ENCODE measurements at regions not wholly inside any gene's neighbourhood (a gene's known extent, or its start where the extent isn't known, plus 50 kb on each side); places are given as distances from the start of the nearest gene placed in this dataset.

- H3K27ac Mint-ChIP-seq: no peak overlapping the region
- peaks cover 21% of the 10 kb centered on the region for H3K27me3 Mint-ChIP-seq (ENCODE audit: low read depth)
- CTCF ChIA-PET: no interaction called here
- POLR2A ChIA-PET: no interaction called here
- DNase-seq (no peak), ATAC-seq (no peak)
- H3K4me3 Mint-ChIP-seq: no peak overlapping the region
- no peaks in the 10 kb centered on the region for H3K4me1 Mint-ChIP-seq (ENCODE audit: low read depth)
- H3K9me3 Mint-ChIP-seq (ENCODE audit: insufficient read depth): no peaks in the 10 kb centered on the region
- no peaks in the 10 kb centered on the region for H3K36me3 Mint-ChIP-seq (ENCODE audit: low read depth)
These were observed 65.6 kb downstream of the IFI44 start for GRCh38 chr1:78715181-78715661.

DNA sequence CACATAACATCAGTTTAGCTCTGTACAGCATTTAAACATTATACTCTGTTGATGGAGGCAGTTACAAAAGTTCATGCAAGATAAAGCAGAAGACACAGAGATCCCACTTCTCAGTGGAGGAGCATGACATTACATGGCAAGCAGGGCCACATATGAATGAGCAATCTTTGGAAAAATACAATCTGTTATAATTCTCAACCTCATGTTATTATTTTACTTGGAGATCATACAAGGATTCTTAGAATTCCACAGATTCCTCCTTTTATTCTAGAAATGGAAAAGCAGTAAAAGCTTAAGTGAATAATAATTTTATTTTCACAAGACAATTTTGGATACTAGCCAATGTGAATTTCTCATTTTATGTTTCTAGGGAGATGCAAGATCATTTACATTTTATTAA is 66.6 kb downstream of the IFI44 start:
- Mint-ChIP-seq H3K4me3 (no peak overlapping the region), H3K9me3 (ENCODE audit: insufficient read depth) (no peaks in the 10 kb centered on the region), H3K27ac (no peak overlapping the region), H3K4me1 (ENCODE audit: low read depth) (no peaks in the 10 kb centered on the region), H3K27me3 (ENCODE audit: low read depth) (peaks cover 20% of the 10 kb centered on the region), H3K36me3 (ENCODE audit: low read depth) (no peaks in the 10 kb centered on the region)
- ChIA-PET POLR2A (no interaction called here), CTCF (interaction anchor here (0.7 kb wide), 1 partner anchor 570 kb away, joined by 3 read pairs; no protein-coding TSS in a partner anchor)
- ATAC-seq (no peak), DNase-seq (no peak)

GRCh38 chr1:78718566-78718965 is 68.9 kb downstream of the IFI44 start:
- Mint-ChIP-seq H3K4me1 (ENCODE audit: low read depth) (no peaks in the 10 kb centered on the region), H3K27ac (no peak overlapping the region), H3K27me3 (ENCODE audit: low read depth) (peaks cover 18% of the 10 kb centered on the region), H3K4me3 (no peak overlapping the region), H3K36me3 (ENCODE audit: low read depth) (no peaks in the 10 kb centered on the region), H3K9me3 (ENCODE audit: insufficient read depth) (no peaks in the 10 kb centered on the region)
- ChIA-PET CTCF (no interaction called here), POLR2A (no interaction called here)
- DNase-seq (no peak), ATAC-seq (no peak)

DNA sequence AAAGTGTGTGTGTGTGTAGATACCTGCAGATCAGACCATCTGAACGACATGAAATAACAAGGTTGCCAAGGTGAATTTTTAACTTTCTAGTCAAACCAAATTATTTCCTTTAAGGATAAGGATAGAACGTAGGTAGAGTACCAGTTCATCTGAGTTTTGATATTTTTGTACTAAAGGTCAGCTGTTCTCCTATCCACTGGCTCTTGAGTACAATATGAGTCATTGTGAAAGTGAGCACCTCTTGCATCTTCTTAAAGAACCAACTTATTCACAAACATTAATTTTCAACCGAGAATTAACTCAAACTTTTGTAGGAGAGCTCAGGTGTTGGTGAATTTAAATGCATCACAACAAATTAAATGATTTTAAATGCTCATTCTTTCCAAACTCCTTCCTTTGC is 71.5 kb downstream of the IFI44 start:
- H3K27ac Mint-ChIP-seq: no peak overlapping the region
- no peaks in the 10 kb centered on the region for H3K36me3 Mint-ChIP-seq (ENCODE audit: low read depth)
- CTCF ChIA-PET: interaction anchor here (0.6 kb wide), 1 partner anchor 102 kb away, joined by 4 read pairs; no protein-coding TSS in a partner anchor
- POLR2A ChIA-PET: no interaction called here
- ATAC-seq (no peak), DNase-seq (no peak)
- no peaks in the 10 kb centered on the region for H3K9me3 Mint-ChIP-seq (ENCODE audit: insufficient read depth)
- H3K27me3 Mint-ChIP-seq (ENCODE audit: low read depth): peaks cover 15% of the 10 kb centered on the region
- H3K4me3 Mint-ChIP-seq: no peak overlapping the region
- no peaks in the 10 kb centered on the region for H3K4me1 Mint-ChIP-seq (ENCODE audit: low read depth)

- H3K4me3 Mint-ChIP-seq: no peak overlapping the region
- ATAC-seq (no peak), DNase-seq (no peak)
- no peak overlapping the region for H3K27ac Mint-ChIP-seq
- no peaks in the 10 kb centered on the region for H3K36me3 Mint-ChIP-seq (ENCODE audit: low read depth)
- ChIA-PET POLR2A (no interaction called here), CTCF (no interaction called here)
- H3K4me1 Mint-ChIP-seq (ENCODE audit: low read depth): no peaks in the 10 kb centered on the region
- H3K9me3 Mint-ChIP-seq (ENCODE audit: insufficient read depth): no peaks in the 10 kb centered on the region
- peaks cover 18% of the 10 kb centered on the region for H3K27me3 Mint-ChIP-seq (ENCODE audit: low read depth)
These were observed 72.5 kb downstream of the IFI44 start for GRCh38 chr1:78722105-78722504.

GRCh38 chr1:78722521-78722920 is 72.9 kb downstream of the IFI44 start:
- no peak for ATAC-seq
- Mint-ChIP-seq H3K27me3 (ENCODE audit: low read depth) (peaks cover 17% of the 10 kb centered on the region), H3K27ac (no peak overlapping the region), H3K4me1 (ENCODE audit: low read depth) (no peaks in the 10 kb centered on the region), H3K4me3 (no peak overlapping the region), H3K36me3 (ENCODE audit: low read depth) (no peaks in the 10 kb centered on the region), H3K9me3 (ENCODE audit: insufficient read depth) (no peaks in the 10 kb centered on the region)
- POLR2A ChIA-PET: no interaction called here
- DNase-seq: no peak
- CTCF ChIA-PET: no interaction called here

GRCh38 chr1:78722947-78723346 is 73.3 kb downstream of the IFI44 start:
- POLR2A ChIA-PET: no interaction called here
- H3K9me3 Mint-ChIP-seq (ENCODE audit: insufficient read depth): no peaks in the 10 kb centered on the region

GRCh38 chr1:78726686-78727085 is 77.1 kb downstream of the IFI44 start:
- DNase-seq (no peak), ATAC-seq (no peak)
- H3K27ac Mint-ChIP-seq: no peak overlapping the region
- POLR2A ChIA-PET: no interaction called here
- H3K4me1 Mint-ChIP-seq (ENCODE audit: low read depth): no peaks in the 10 kb centered on the region
- H3K27me3 Mint-ChIP-seq (ENCODE audit: low read depth): peaks cover 12% of the 10 kb centered on the region
- H3K36me3 Mint-ChIP-seq (ENCODE audit: low read depth): no peaks in the 10 kb centered on the region
- H3K4me3 Mint-ChIP-seq: no peak overlapping the region
- no peaks in the 10 kb centered on the region for H3K9me3 Mint-ChIP-seq (ENCODE audit: insufficient read depth)
- CTCF ChIA-PET: no interaction called here

More at GRCh38 chr1:78722947-78723346, 73.3 kb downstream of the IFI44 start:
- CTCF ChIA-PET: no interaction called here
- Mint-ChIP-seq H3K27ac (no peak overlapping the region), H3K36me3 (ENCODE audit: low read depth) (no peaks in the 10 kb centered on the region), H3K27me3 (ENCODE audit: low read depth) (peaks cover 13% of the 10 kb centered on the region), H3K4me1 (ENCODE audit: low read depth) (no peaks in the 10 kb centered on the region), H3K4me3 (no peak overlapping the region)
- DNase-seq (no peak), ATAC-seq (no peak)

- H3K27ac Mint-ChIP-seq: no peak overlapping the region
- POLR2A ChIA-PET: no interaction called here
- DNase-seq (no peak), ATAC-seq (no peak)
- H3K36me3 Mint-ChIP-seq (ENCODE audit: low read depth): no peaks in the 10 kb centered on the region
- no peak overlapping the region for H3K4me3 Mint-ChIP-seq
- peaks cover 6% of the 10 kb centered on the region for H3K27me3 Mint-ChIP-seq (ENCODE audit: low read depth)
- H3K4me1 Mint-ChIP-seq (ENCODE audit: low read depth): no peaks in the 10 kb centered on the region
- no peaks in the 10 kb centered on the region for H3K9me3 Mint-ChIP-seq (ENCODE audit: insufficient read depth)
- CTCF ChIA-PET: no interaction called here
These were observed 78.7 kb downstream of the IFI44 start for GRCh38 chr1:78728359-78728758.

DNA sequence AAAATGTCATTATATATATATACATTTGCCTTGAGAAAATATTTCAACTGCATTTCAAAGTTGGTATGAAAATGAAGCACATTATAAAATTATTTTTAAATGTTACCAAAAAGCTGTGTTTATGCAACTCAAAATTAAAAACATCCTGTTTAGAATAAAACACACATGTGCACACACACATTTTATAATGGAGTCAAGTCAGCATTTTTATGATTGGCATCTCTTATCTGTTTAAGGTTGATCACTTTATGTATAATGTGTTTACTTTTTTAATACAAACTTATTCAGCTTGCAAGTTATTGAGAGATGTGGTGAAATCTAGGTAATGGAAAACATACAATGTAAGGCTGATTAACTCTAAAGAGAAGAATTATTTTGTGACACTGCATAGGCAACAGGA is 80.4 kb downstream of the IFI44 start:
- ChIA-PET CTCF (no interaction called here), POLR2A (no interaction called here)
- Mint-ChIP-seq H3K27me3 (ENCODE audit: low read depth) (peaks cover 6% of the 10 kb centered on the region), H3K36me3 (ENCODE audit: low read depth) (no peaks in the 10 kb centered on the region), H3K27ac (no peak overlapping the region), H3K4me3 (no peak overlapping the region), H3K4me1 (ENCODE audit: low read depth) (no peaks in the 10 kb centered on the region), H3K9me3 (ENCODE audit: insufficient read depth) (no peaks in the 10 kb centered on the region)
- no peak for DNase-seq
- no peak for ATAC-seq

GRCh38 chr1:78731674-78732073 is 82.0 kb downstream of the IFI44 start:
- no peak for ATAC-seq
- POLR2A ChIA-PET: no interaction called here
- H3K4me1 Mint-ChIP-seq (ENCODE audit: low read depth): no peaks in the 10 kb centered on the region
- H3K9me3 Mint-ChIP-seq (ENCODE audit: insufficient read depth): no peaks in the 10 kb centered on the region
- H3K27ac Mint-ChIP-seq: no peak overlapping the region
- H3K4me3 Mint-ChIP-seq: no peak overlapping the region
- DNase-seq: no peak
- CTCF ChIA-PET: no interaction called here
- no peaks in the 10 kb centered on the region for H3K36me3 Mint-ChIP-seq (ENCODE audit: low read depth)
- H3K27me3 Mint-ChIP-seq (ENCODE audit: low read depth): peaks cover 6% of the 10 kb centered on the region

GRCh38 chr1:78737241-78737640 is 87.6 kb downstream of the IFI44 start:
- no peaks in the 10 kb centered on the region for H3K36me3 Mint-ChIP-seq (ENCODE audit: low read depth)
- no peaks in the 10 kb centered on the region for H3K9me3 Mint-ChIP-seq (ENCODE audit: insufficient read depth)
- no peak for ATAC-seq
- DNase-seq: no peak
- H3K4me1 Mint-ChIP-seq (ENCODE audit: low read depth): no peaks in the 10 kb centered on the region
- H3K4me3 Mint-ChIP-seq: no peak overlapping the region
- no peak overlapping the region for H3K27ac Mint-ChIP-seq
- CTCF ChIA-PET: no interaction called here
- peaks cover 4% of the 10 kb centered on the region for H3K27me3 Mint-ChIP-seq (ENCODE audit: low read depth)
- POLR2A ChIA-PET: no interaction called here

GRCh38 chr1:78743626-78744025 is 94.0 kb downstream of the IFI44 start:
- Mint-ChIP-seq H3K36me3 (ENCODE audit: low read depth) (no peaks in the 10 kb centered on the region), H3K27me3 (ENCODE audit: low read depth) (no peaks in the 10 kb centered on the region), H3K9me3 (ENCODE audit: insufficient read depth) (no peaks in the 10 kb centered on the region), H3K4me1 (ENCODE audit: low read depth) (no peaks in the 10 kb centered on the region), H3K27ac (no peak overlapping the region), H3K4me3 (no peak overlapping the region)
- no peak for DNase-seq
- no peak for ATAC-seq
- ChIA-PET POLR2A (no interaction called here), CTCF (no interaction called here)
